H4 (cell line): ENCODE measurements at regions not wholly inside any gene's neighbourhood (a gene's known extent, or its start where the extent isn't known, plus 50 kb on each side); places are given as distances from the start of the nearest gene placed in this dataset.

ENCODE experiments used
- DNase-seq: peaks from one replicate; pipeline ENCODE4 v3.0.0-alpha.2; 2015; ENCODE audit warnings: low spot score

DNA sequence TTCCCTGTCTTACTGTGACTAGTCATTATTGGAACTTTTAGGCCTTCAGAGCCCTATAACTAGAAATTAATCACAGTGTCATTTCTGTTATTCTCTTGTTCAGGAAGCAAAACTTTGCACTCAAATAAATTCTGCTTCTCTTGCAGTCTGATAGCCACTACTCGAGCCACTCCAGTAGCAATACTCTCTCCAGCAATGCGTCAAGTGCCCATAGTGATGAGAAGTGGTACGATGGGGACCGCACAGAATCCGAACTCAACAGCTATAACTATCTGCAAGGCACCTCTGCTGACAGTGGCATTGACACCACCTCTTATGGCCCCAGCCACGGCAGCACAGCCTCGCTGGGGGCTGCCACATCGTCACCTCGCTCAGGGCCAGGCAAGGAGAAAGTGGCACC lies 223.2 kb upstream of the RGS6 start:
- no peak for DNase-seq

DNA sequence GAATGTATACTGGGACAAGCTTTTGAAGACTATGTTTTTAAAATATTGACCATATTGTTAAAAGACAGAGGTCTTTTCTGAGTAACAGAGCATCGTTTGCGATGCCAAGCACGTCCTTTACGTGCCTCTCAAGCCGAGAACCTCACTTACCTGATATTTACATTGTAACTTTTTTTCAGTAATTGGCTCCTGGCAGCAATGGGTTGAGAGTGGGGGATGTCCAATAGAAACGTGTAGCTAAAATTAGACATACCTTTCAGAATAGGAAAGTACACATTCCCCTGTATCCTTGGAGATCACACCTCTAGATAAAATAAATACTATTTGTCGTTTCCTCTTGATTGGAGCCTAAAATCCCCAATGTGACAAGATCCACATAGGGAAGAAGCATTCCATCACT lies 222.2 kb upstream of the RGS6 start:
- DNase-seq = no peak

DNA sequence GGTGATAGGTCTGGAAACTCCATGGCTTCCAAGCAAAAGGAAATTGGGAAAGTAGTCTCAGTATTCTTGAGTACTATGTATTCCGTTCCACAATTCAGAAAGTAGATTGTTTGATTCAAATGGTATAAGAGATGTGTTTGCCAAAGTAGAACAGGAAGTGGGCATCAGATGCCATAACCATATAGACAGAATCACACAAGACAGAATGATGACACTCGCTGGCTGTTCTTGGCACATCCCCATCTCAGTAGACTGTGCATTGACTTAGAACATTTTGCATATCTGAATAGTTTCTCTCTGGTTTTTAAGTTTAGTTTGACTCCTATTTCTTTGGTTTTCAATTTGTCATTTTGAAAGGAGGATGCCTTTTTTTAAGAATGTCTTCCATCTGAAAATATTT lies 221.1 kb upstream of the RGS6 start:
- DNase-seq = no peak

DNA sequence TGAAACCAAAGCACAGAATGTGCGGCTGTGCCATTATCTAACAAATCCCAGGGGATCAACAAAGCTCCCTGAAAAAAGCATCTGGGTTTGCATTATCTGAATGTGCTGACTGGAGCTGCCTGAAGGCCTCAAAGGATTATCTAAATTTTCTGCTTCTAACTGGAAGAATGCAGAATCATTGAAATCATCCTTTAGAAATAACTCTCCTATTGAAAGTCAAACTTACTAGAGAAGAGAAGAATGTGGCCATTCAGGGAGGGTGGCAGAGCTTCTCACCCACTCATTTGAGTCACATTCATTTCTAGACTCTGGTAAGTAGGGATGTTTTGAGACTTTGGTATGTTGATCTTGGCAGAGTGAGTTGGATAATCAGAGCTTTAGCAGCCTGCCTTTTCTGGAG lies 220.6 kb upstream of the RGS6 start:
- DNase-seq = peak; percentile 38

DNA sequence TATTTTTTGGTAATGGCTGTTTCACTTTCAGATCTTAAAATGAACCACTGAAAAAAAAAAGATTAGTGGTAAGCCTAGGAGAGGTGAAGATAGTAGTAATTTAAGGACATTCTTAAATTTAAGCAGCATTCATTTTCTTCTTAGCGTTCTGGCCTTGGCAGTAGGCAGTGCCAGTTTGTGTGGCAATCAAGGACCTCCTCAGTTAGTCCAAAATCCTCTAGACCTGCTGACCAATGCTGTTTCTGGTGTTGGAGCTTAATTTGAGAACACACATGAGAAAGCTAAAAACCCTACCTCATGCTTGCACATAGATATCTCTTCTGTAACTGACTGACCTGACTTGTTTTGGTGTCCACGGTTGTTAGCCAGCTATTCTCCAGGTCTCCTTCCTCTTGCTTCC lies 219.8 kb upstream of the RGS6 start:
- no peak for DNase-seq

DNA sequence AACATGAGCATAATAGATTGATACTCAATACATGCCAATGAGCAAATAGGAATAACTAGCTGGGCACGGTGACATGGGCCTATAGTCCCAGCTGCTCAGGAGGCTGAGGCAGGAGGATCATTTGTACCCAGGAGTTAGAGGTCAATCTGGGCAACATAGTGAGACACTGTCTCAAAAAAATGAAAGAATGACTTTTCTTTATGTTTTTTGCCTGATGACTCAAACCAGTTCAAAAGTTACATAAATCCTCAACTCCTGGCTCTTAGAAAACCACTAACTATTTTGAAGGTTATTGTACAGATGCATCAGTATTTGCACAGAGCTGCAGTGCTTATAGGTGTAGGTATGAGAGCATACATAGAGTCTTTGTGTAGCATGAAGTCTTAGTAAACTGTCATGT lies 219.2 kb upstream of the RGS6 start:
- no peak for DNase-seq

DNA sequence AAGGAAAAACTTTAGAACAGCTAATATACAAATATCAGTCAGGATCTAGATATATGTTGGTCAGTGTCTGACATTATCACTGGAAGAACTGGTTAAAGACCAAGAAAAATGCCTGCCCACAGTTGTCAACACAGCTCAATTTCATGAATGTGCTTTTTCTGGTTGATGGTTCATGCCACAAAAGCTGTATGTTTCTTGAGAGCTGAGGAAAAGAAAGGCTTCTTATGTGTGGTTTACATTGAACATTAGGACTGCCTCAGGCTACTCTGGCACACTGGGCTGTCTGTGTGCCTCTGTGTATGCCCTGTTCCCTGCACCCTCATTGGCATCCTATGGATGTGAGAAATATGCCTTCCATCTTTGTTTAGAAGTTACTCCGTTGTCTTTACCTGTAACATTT lies 218.8 kb upstream of the RGS6 start:
- no peak for DNase-seq

DNA sequence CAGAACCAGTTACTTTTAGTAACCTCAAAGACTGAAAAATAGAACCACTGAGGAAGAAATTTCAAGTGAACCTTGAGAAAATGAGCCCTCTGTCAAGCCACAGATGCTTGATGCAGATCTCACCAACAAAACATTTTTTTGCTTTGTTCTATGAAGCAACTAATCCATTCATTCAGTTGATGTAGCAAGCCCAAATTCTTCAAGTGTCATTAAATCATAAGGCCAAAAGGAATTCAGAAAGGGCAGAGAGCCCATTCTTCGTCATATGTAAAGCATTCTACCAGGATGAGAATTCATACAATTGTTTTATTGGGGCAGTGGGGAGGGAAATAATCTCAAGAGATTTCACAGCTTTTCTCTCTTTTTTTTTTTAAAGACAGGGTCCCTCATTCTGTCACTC lies 218.0 kb upstream of the RGS6 start:
- DNase-seq = no peak

DNA sequence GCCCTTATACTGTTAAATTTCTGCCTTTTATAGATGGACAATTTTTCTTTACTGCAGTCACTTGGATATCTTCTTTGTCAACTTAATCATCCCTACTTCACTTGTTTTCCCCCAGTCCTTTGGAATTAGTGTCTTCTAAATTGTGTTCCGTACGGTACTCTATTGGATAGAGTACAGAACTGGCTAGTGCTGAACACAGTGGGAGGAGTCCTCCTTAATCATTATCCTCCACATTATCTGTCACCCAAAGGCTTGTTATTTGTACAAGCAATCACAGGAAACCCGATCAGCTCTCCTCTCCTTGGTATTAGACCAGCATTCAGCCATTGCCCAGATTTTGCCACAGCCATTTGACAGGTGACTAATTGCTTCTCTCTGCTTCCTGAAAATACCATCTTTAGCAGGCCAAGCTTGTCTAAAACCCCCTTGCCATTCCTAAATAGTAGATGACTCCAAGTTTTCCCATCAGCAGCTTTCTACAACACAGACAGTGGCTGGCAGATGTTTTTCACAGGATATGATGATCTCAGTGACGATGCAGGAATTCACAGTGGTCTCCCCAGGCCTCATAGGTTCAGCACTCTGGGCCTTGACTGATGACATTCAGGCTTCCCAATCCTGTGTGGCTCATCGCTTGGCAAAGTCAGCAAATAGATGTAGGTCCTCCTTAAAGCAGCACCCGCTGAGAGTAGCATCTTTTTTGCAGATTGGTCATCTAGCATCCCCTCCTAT lies 216.0 kb upstream of the RGS6 start:
- no peak for DNase-seq

DNA sequence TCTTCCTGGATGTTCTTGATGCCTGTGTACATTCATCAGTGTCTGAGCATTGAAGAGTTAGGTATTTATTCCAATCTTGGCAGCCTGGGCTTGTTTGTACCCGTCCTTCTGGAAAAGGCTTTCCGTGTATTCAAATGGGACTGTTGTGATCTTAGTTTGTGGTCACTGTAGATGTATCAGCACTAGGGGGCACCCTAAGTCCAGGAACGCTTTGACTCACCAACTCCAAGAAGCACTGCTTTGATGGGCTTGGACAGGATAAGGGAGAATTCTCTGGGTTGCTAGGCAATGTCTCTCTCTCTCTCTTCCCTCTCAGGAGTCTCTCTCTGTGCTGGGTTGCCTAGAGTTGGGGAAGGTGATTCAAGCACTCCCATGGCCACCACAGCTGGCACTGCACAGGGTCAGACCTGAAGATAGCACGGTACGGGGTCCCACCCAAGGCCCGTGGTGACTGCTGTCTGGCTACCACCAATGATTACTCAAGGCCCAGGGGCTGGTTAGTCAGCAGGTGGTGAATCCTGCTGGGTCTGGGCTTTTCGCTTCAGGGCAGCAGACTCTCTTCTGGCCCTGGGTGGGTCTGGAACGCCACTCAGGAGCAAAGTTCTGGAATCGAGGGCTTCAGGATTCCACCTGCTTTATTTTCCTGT lies 211.1 kb upstream of the RGS6 start:
- peak; percentile 70 for DNase-seq

DNA sequence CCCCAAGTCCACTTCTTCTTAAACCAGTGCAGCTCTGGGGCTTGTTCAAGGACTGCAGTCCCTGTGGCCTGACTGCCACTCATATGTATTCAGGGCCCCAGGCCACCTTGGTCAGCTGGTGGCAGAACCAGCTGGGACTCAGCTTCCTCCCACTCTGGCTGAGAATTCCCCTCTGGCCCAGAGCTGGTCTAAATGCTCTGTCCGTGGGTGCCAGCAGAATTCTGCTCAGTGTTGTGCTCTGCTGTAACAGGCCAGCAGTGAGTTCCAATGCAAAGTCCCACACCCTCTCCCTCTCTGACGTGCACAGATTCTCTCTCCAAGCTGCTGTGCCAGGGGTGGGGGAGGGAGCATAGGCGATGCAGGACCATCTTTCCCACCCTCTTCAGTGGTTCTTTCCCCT lies 210.4 kb upstream of the RGS6 start:
- no peak for DNase-seq

DNA sequence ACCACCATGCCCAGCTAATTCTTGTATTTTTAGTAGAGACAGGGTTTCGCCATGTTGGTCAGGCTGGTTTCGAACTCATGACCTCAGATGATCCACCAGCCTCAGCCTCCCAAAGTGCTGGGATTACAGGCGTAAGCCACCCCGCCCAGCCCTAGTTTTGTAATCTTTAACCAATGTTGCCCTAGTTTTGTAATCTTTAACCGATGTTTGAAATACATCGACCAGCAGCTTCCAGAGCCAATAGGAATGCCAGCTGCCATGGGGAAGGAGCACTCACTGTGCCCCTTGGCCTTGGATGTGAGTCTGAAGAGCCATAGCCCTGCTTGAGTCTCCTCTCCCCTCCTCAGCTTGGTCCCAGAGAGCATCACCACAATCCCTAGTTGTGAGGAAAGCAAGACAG lies 209.3 kb upstream of the RGS6 start:
- DNase-seq = no peak

DNA sequence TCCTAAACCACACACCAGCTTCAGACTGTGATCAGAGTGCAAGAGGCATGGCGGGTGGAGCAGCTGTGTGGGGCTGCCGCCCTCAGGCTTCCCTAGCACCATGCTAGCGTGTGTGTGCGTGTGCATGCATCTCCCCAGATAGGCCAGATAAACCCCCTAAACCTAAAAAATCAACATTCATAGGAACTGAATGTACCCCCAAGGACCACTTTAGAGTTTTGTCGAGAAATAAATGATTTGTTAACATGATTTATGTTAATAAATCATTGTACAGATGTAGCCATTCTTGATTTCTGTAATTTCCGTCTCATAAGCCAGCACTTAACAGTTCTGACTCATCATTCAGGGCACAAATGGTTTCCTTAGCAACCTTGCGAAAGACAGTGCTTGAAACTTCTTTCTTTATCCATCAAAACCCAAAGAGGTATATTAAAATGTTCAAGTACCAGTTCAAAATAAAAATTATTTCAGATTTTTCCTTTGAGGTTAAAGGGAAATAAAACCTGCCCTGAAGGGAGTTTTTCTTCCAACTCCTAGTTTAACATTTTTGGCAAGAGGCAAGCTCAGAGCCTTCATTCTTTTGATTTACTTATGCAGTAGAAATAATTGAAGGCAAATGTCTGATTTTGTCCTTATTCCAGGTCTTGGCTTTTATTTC lies 206.2 kb upstream of the RGS6 start:
- DNase-seq = peak; percentile 53

DNA sequence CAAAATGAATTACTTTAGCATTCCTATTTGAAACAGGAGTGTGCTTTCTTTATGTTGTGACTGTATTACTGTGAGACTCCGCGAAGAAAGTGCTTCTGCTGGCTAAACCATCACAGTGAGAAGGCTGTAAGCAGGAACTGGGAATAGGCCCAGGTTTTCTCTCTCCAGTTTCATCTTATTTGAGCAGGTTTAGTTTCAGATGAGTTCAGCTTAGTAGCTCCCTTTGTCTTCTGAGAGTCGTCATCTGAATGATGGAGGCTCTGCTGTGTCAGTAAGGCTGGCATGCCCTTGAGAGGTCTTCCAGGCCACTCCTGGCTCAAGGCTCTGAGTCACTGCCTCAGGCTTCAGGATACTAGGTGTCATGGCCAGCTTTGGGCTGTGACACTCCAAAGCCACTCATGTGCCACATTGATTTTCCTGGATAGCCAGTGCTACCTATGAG lies 205.6 kb upstream of the RGS6 start:
- DNase-seq = no peak

DNA sequence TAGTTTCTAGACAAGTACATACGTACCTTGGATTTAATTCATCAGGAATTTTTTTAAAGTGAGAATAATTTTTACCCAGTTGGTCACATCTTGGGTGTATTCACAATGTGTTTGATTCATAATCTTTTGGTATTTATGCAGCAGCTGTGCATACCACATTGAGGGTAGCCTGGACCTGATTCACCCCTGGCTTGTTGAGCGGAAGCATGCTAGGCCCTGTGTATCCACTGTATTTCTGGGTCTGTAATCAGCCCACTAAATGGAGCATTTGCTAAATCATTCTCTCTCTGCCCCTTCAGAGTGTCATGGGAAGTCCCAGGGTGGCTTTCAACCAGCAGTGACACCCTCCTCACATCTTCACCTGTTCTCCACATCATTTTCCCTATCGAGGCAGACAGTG lies 203.8 kb upstream of the RGS6 start:
- DNase-seq = no peak

DNA sequence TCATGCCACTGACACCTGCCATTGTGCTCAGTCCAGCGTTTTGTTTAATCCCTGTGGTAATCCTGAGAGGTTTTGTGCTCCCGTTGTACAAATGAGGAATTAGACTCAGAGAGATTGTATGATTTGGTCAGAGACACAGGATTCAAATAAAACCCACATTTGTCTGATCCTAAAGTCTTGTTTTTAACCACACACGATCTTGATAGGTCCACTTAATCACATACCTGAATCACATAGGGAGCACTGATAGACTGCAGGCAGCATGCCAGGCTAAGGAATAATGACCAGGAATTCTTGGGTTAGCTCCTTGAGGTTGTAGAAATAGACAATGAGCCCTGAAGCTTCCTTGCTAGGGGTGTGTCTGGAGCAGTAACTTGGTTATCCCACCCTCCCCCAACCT lies 202.6 kb upstream of the RGS6 start:
- DNase-seq = no peak

DNA sequence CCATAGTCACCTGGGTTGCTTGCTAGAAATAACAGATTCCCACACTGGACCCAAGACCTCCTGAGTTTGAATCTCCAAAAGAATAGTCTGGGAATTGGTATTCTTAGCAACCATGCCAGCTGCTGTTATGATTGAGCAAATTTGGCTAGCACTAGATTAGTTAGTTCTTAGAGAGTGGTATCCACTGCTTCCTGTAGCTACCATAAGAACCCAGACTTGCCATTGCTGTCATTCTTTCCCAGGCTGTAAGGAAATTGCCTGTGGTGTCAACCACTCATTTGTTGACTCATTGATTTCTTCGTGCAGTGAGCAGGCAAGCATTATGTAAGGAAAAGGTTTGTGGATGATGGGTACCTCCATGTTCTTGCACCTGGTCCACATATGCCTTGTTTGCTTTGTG lies 201.8 kb upstream of the RGS6 start:
- no peak for DNase-seq

DNA sequence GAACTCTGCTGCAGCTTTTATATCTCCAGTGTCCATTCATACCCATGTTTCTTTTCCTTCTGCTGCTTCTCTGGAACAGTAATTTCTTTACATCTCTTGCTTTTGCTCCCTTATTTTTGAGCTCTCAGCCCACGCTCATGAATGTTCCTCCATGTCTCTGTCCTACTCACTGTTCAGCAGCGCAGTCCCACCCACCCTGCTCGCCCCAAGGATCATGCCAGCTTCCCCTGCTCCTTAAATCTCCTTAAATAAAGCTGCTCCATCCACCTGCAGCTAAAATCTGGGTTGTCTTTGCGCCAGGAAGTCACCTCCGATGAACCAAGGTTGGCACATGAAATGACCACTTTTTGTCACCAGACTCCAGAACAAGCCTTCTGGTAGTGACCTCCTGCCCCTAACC lies 201.1 kb upstream of the RGS6 start:
- DNase-seq = no peak

DNA sequence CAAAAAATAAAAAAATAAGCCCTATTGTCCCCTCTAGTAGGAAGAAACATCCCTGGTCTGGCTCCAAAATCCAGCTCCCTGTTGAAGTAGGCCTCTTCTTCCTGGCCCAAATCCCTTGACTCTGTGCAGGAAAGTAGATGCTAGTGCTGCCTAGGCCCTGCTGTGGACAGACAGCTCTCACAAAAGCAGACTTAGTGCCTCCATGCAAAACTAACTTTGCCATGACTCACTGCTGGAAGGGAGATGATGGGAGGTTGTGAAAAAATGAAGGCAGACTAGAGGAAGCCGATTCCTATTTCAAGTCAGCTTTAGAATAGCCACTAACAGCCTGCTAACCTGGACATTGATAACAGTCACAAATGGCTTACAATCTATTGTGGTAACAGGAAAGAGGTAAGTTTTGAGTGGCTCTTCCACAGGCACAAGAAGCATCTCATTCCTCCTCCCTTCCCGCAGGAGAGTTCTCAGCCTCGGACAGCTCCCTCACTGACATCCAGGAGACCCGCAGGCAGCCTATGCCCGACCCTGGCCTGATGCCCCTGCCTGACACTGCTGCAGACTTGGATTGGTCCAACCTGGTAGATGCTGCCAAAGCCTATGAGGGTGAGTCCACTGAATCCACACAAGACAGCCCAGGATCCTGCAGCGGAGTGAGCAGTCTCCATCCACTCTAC lies 198.9 kb upstream of the RGS6 start:
- no peak for DNase-seq

DNA sequence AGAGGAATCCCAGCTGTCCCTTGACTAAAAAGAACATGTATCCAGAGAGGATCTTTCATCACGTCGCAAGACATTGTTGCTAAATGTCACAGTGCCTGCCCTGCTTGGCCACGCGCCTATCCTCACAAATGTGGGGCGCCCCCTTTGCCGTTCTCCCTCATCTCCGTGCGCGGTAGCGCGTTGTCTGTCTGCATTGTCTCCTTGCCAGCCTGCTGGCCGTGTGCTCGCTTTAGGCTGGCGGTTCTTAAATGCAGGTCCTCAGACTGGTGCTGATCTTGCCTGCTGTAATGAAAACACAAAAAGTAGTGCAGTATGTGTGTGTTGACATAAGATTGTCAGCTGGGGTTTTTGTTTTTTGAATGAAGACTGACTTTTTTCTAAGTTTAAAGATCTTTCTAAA lies 198.2 kb upstream of the RGS6 start:
- DNase-seq = no peak

DNA sequence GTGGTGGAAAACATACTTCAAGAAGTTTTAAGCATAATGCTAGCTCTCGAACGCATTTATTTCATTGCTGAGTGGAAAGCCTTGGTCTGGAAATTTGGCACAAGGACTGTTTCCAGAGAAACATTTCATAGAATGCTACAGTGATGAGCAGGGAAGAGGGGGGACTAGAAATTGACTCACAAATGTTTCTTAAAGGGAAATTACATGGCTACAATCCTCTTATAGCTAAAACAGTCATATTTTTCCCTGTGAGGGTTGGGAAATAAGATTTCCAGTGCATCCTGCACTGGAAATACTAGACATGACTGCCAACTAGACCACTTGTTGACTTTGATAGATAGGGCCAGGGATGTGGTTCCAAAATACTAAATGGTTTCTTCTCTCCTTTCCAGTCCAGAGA lies 197.3 kb upstream of the RGS6 start:
- DNase-seq = no peak

DNA sequence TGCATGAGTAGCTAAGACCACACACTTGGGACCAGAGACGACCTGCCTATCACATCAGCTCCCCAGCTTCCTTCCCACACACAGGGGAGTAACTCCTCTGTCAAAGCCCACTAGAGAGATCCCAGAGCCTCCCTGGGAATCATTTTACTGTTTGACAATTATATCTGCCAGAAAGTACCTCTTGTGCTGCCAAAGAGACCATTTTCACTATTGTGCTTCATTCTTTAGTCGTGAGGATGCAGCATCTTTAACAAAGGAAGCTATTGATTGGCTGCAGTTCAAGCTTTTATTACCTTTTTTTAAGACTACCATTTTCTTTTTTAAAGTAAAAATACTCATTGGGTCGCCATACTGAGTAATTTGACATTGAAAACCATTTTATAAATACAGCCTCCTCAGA lies 194.5 kb upstream of the RGS6 start:
- DNase-seq = no peak
